AG09309 (cell line): ENCODE measurements at regions not wholly inside any gene's neighbourhood (a gene's known extent, or its start where the extent isn't known, plus 50 kb on each side); places are given as distances from the start of the nearest gene placed in this dataset.
"Not testable (repeated sequence)": the region's sequence is repeated elsewhere in the genome, so short reads cannot be mapped to it uniquely, and the experiment has no call there.

ENCODE experiments used
- DNase-seq: peaks from one replicate; pipeline ENCODE4 v3.0.0-alpha.2; 2010; ENCODE audit warnings: low read depth
- H3K4me3 ChIP-seq: 2 replicates; pipeline ENCODE4 v1.5.1; 2011; ENCODE audit warnings: mild to moderate bottlenecking, low read depth, low read length, moderate library complexity; ENCODE audit not compliant: control insufficient read depth
- TF ChIP-seq, protein P1 (sequence below): IDR thresholded peaks from 2 replicates; pipeline ENCODE4 v1.5.1; 2011; ENCODE audit warnings: mild to moderate bottlenecking, low read depth, low read length, inconsistent platforms; ENCODE audit not compliant: insufficient read depth, control insufficient read depth; ENCODE audit errors: missing control alignments

DNA sequence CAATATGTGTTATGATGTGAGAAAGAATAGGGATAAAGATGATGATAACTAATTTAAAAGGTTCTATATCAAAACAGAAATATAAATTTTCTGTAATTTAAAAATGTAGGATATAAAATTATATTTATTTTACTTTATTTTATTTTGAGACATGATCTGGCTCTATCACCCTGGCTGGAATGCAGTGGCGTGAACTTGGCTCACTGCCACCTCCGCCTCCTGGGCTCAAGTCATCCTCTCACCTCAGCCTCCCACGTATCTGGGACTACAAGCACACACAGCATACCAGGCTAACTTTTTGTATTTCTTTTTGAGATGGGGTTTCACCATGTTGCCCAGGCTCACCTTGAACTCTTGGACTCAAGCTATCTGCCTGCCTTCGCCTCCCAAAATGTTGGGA is 214.9 kb upstream of the SLITRK1 start:
- TF ChIP-seq, protein P1, sequence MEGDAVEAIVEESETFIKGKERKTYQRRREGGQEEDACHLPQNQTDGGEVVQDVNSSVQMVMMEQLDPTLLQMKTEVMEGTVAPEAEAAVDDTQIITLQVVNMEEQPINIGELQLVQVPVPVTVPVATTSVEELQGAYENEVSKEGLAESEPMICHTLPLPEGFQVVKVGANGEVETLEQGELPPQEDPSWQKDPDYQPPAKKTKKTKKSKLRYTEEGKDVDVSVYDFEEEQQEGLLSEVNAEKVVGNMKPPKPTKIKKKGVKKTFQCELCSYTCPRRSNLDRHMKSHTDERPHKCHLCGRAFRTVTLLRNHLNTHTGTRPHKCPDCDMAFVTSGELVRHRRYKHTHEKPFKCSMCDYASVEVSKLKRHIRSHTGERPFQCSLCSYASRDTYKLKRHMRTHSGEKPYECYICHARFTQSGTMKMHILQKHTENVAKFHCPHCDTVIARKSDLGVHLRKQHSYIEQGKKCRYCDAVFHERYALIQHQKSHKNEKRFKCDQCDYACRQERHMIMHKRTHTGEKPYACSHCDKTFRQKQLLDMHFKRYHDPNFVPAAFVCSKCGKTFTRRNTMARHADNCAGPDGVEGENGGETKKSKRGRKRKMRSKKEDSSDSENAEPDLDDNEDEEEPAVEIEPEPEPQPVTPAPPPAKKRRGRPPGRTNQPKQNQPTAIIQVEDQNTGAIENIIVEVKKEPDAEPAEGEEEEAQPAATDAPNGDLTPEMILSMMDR = no peak
- DNase-seq = no peak
- H3K4me3 ChIP-seq = no peak overlapping the region

DNA sequence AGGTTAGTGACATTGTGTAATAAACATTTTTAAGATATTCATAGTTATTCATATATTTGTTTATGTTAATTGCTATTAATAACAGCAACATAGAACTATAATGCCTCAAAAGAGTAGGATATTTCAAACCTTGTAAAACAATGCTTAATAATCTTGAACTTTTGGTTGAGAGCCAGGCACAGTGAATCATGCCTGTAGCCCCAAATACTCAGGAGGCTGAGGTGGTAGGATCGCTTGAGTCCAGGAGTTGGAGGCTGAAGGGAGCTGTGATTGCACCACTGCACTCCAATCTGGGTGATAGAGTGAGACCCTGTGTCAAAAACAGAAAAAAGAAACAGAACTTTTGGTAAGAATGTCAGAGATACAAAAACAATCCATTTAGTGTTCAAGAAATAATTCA is 213.9 kb upstream of the SLITRK1 start:
- TF ChIP-seq, protein P1 = no peak

DNA sequence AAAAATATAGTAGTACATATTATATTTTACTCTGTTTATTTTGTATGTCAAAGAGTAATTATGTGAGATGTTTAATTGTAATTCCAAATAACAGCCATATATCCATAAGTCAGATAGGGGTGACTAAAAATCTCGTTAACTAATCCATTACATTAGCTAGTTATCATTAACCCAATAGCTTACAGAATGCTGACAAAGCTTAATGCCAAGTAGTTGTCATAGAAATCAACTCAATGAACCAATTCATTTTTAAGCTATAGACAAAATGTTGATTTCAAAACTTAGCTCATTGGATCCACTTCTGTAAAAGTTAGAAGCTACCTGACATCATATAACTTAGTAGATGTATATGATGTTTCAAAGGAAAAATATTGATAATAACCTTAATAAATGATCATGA is 206.7 kb upstream of the SLITRK1 start:
- TF ChIP-seq, protein P1 = no peak
- H3K4me3 ChIP-seq = no peak overlapping the region
- DNase-seq = no peak

More for the DNA sequence above, 213.9 kb upstream of the SLITRK1 start:
- DNase-seq = no peak
- H3K4me3 ChIP-seq = no peak overlapping the region

DNA sequence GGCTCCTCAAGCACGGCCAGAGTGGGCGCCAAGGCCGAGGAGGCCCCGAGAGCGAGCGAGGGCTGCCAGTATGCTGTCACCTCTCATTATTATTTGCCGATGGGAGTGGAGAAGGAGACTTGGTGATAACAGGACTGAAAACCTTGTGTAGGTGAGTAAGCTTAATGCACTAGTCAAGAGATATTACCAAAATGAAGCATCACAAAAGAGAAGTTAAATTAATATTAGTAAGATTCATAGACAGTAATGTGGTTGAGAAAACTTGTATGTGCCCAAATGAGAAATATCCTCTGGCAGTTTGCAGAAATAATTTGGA is 204.5 kb upstream of the SLITRK1 start:
- TF ChIP-seq, protein P1 = no peak
- H3K4me3 ChIP-seq = peak overlapping the region; percentile 41
- no peak for DNase-seq

DNA sequence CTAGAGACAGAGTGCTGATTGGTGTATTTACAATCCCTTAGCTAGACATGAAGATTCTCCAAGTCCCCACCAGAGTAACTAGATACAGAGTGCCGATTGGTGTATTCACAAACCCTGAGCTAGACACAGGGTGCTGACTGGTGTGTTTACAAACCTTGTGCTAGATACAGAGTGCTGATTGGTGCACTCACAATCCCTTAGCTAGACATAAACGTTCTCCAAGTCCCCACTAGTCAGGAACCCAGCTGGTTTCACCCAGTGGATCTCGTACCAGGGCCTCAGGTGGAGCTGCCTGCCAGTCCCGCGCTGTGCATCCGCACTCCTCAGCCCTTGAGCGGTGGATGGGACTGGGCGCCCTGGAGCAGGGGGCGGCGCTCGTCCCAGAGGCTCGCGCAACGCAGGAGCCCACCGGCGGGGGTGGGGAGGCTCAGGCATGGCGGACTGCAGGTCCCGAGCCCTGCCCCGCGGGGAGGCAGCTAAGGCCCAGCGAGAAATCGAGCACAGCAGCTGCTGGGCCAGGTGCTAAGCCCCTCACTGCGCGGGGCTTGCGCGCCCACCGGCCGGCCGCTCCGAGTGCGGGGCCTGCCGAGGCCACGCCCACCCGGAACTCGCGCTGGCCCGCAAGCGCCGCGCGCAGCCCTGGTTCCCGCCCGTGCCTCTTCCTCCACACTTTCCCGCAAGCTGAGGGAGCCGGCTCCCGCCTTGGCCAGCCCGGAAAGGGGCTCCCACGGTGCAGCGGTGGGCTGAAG is 204.0 kb upstream of the SLITRK1 start:
- H3K4me3 ChIP-seq = peak overlapping the region; percentile 41
- not testable (repeated sequence) for DNase-seq

DNA sequence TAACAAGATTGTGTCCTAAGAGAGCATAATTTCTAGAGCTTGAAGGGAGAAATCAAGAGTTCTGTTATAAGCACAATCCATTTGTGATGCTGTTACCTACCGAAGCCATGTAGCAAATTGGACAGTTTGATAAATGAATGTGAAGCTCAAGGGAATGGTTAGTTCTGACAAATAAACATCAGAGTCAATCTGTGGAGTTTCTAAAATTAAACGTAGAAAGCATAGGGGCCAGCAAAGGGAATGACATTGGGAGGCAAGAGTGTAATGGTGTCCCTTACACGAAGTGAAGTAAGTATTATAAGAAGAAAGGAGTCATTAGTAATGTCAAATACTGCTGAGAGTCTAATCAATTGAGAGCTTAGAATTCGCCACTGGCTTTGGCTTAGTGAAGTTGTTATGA is 200.2 kb upstream of the SLITRK1 start:
- H3K4me3 ChIP-seq = no peak overlapping the region

DNA sequence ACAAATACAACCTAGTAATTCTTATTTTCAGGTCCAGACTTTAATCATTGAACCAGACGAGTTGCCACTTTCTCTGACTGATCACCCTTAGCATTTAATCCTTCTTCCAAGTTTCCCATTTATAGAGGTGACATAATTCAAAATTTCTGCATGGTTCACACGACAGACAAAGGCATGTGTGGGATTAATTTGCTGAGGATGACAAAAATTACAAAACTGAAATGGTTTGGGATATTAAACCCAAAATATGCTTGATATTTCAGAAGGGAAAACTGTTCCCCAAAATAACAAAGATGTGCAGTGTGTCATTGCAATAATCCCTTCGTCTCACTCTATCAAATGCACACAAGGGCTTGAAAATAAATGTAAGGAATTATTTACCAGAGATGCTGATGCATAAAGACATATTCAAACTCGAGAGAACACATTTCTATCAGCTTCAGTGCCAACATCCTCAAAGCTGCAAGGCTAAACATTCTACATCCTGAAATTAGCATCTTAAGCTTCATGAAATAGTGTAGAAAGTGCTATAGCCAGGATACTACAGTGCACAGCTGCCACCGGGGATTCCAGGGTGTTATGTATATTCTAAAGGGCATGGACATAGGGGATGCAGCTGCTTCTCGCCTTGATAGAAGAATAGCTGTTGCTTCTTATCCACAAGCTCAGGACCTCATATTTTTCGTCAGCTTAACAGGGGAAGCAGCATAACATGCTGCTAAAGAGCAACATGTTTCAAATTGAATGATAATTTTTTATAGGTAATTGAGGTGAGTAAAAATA is 198.7 kb upstream of the SLITRK1 start:
- TF ChIP-seq, protein P1 = no peak
- no peak for DNase-seq
- no peak overlapping the region for H3K4me3 ChIP-seq

More for the DNA sequence above, 200.2 kb upstream of the SLITRK1 start:
- DNase-seq = no peak
- TF ChIP-seq, protein P1 = no peak
